Liver (tissue), 8 donors: ENCODE measurements at regions not wholly inside any gene's neighbourhood (a gene's known extent, or its start where the extent isn't known, plus 50 kb on each side); places are given as distances from the start of the nearest gene placed in this dataset.

Experiments
- DNase-seq: peaks from one replicate; pipeline ENCODE4 v3.0.0-alpha.2; 2017; ENCODE audit warnings: low spot score
- H3K27ac ChIP-seq, 2 donors: one replicate each; pipeline ENCODE4 v1.7.0; 2013; ENCODE audit warnings: inconsistent platforms in 2 of 2, low read length in 2 of 2, control low read depth in 1 of 2, low read depth in 1 of 2, mild to moderate bottlenecking in 1 of 2
- H3K27me3 ChIP-seq, 4 donors: one replicate each; pipeline versions ENCODE4 v1.6.1 to v1.7.0; 2013; ENCODE audit warnings: low read length in 3 of 4, inconsistent platforms in 1 of 4, mild to moderate bottlenecking in 1 of 4, moderate library complexity in 1 of 4; ENCODE audit not compliant: control insufficient read depth in 4 of 4, insufficient read depth in 4 of 4
- H3K36me3 ChIP-seq, 4 donors: one replicate each; pipeline versions ENCODE4 v1.6.1 to v1.7.0; 2013; ENCODE audit warnings: low read length in 3 of 4, mild to moderate bottlenecking in 3 of 4, low read depth in 1 of 4, moderate library complexity in 1 of 4; ENCODE audit not compliant: control insufficient read depth in 4 of 4, insufficient read depth in 3 of 4
- H3K4me1 ChIP-seq, 4 donors: one replicate each; pipeline versions ENCODE4 v1.6.1 to v1.7.0; 2013; ENCODE audit warnings: low read length in 3 of 4, mild to moderate bottlenecking in 3 of 4, moderate library complexity in 1 of 4; ENCODE audit not compliant: control insufficient read depth in 4 of 4, insufficient read depth in 4 of 4
- H3K4me3 ChIP-seq, 3 donors: one replicate each; pipeline versions ENCODE4 v1.6.1 to v1.7.0; 2013; ENCODE audit warnings: low read length in 3 of 3, control low read depth in 1 of 3, low read depth in 1 of 3, mild to moderate bottlenecking in 1 of 3
- H3K9ac ChIP-seq, 2 donors: one replicate each; pipeline ENCODE4 v1.7.0; 2013; ENCODE audit warnings: low read length in 2 of 2, mild to moderate bottlenecking in 2 of 2, moderate library complexity in 2 of 2, control low read depth in 1 of 2, low read depth in 1 of 2
- H3K9me3 ChIP-seq, 4 donors: one replicate each; pipeline versions ENCODE4 v1.6.1 to v1.7.0; 2013; ENCODE audit warnings: low read length in 3 of 4; ENCODE audit not compliant: control insufficient read depth in 4 of 4
- ATF3 ChIP-seq: IDR thresholded peaks from 2 replicates; pipeline ENCODE4 v1.6.1; 2016; ENCODE audit warnings: antibody characterized with exemption
- CTCF ChIP-seq: fragments of 150-350 bp; IDR thresholded peaks from 2 replicates; pipeline ENCODE4 v1.5.1; 2017; ENCODE audit warnings: improper control_type of control experiment, low read depth, low read length; ENCODE audit not compliant: missing input control
- EGR1 ChIP-seq, 2 donors: IDR thresholded peaks; 2 replicates each; pipeline ENCODE4 v1.6.1; 2016 to 2018; ENCODE audit warnings: antibody characterized with exemption in 2 of 2, low read depth in 2 of 2
- FOXA1 ChIP-seq: IDR thresholded peaks from 2 replicates; pipeline ENCODE4 v1.6.1; 2016; ENCODE audit warnings: antibody characterized with exemption
- FOXA2 ChIP-seq: IDR thresholded peaks from 2 replicates; pipeline ENCODE4 v1.6.1; 2016; ENCODE audit warnings: antibody characterized with exemption
- GABPA ChIP-seq, 2 donors: IDR thresholded peaks in 1 of 2; conservative IDR thresholded peaks in 1 of 2; 2 replicates each; pipeline ENCODE4 v1.6.1; 2016; ENCODE audit warnings: antibody characterized with exemption in 2 of 2, mild to moderate bottlenecking in 1 of 2, moderate library complexity in 1 of 2
- HNF4A ChIP-seq, 2 donors: conservative IDR thresholded peaks; 2 replicates each; pipeline ENCODE4 v1.6.1; 2016; ENCODE audit warnings: antibody characterized with exemption in 2 of 2, mild to moderate bottlenecking in 2 of 2
- HNF4G ChIP-seq: IDR thresholded peaks from 2 replicates; pipeline ENCODE4 v1.6.1; 2016; ENCODE audit warnings: antibody characterized with exemption
- JUND ChIP-seq, 2 donors: IDR thresholded peaks; 2 replicates each; pipeline ENCODE4 v1.6.1; 2016; ENCODE audit warnings: antibody characterized with exemption in 2 of 2
- MAX ChIP-seq: IDR thresholded peaks from 2 replicates; pipeline ENCODE4 v1.6.1; 2016; ENCODE audit warnings: antibody characterized with exemption
- NR2F2 ChIP-seq: IDR thresholded peaks from 2 replicates; pipeline ENCODE4 v1.6.1; 2016; ENCODE audit warnings: antibody characterized with exemption
- RAD21 ChIP-seq, 2 donors: IDR thresholded peaks; 2 replicates each; pipeline ENCODE4 v1.6.1; 2016; ENCODE audit warnings: antibody characterized with exemption in 2 of 2, mild to moderate bottlenecking in 2 of 2
- REST ChIP-seq: IDR thresholded peaks from 2 replicates; pipeline ENCODE4 v1.6.1; 2016; ENCODE audit warnings: antibody characterized with exemption, mild to moderate bottlenecking
- RXRA ChIP-seq, 2 donors: IDR thresholded peaks; 2 replicates each; pipeline ENCODE4 v1.6.1; 2017 to 2018; ENCODE audit warnings: antibody characterized with exemption in 2 of 2, mild to moderate bottlenecking in 1 of 2
- SP1 ChIP-seq: IDR thresholded peaks from 2 replicates; pipeline ENCODE4 v1.6.1; 2018; ENCODE audit warnings: antibody characterized with exemption, mild to moderate bottlenecking
- TAF1 ChIP-seq: conservative IDR thresholded peaks from 2 replicates; pipeline ENCODE4 v1.6.1; 2016; ENCODE audit warnings: antibody characterized with exemption, mild to moderate bottlenecking
- YY1 ChIP-seq: IDR thresholded peaks from 2 replicates; pipeline ENCODE4 v1.6.1; 2016; ENCODE audit warnings: antibody characterized with exemption, mild to moderate bottlenecking
- ZBTB33 ChIP-seq: IDR thresholded peaks from 2 replicates; pipeline ENCODE4 v1.6.1; 2016; ENCODE audit warnings: antibody characterized with exemption
- WGBS: extraction: QIAGEN DNeasy Blood & Tissue Kit; methylation state at CpG from one replicate; pipeline ENCODE4 v1.1.7; 2013; 5-methylcytosine and 5-hydroxymethylcytosine counted together
- donor health status: healthy.
- donor health status: healthy.
- donor health status: healthy.
- donor health status: healthy.
- donor health status: healthy.

- H3K27ac ChIP-seq, result no peak overlapping the region
- WGBS, result 95% methylated on average over 4 of the region's 4 CpGs
- no peaks in the 10 kb centered on the region for H3K9me3 ChIP-seq
- no peaks in the 10 kb centered on the region for H3K36me3 ChIP-seq
- TF ChIP-seq FOXA1, result no peak
- TF ChIP-seq GABPA (IDR thresholded peaks at IDR 0.05 in 1 of 2, conservative IDR thresholded peaks at IDR 0.05 in 1 of 2), result no peak
- TF ChIP-seq FOXA2, result no peak
- no peak for TF ChIP-seq MAX
- no peak for TF ChIP-seq HNF4G
- TF ChIP-seq RXRA (IDR thresholded peaks at IDR 0.05), result no peak
- TF ChIP-seq EGR1 (IDR thresholded peaks at IDR 0.05; ENCODE audit: low read depth in 2 of 2), result no peak
- TF ChIP-seq TAF1, result no peak
- TF ChIP-seq ZBTB33, result no peak
- no peak for TF ChIP-seq NR2F2
- no peak for TF ChIP-seq JUND (IDR thresholded peaks at IDR 0.05)
- no peak overlapping the region for H3K4me3 ChIP-seq
- DNase-seq, result no peak
- no peak overlapping the region for H3K9ac ChIP-seq
- no peaks in the 10 kb centered on the region for H3K4me1 ChIP-seq
- H3K27me3 ChIP-seq, result no peaks in the 10 kb centered on the region
Measured at GRCh38 chr6:139778106-139778505, 403.7 kb upstream of the CITED2 start.

GRCh38 chr6:139777202-139777970 is 402.9 kb upstream of the CITED2 start:
- Histone ChIP-seq H3K9me3 (no peaks in the 10 kb centered on the region), H3K4me1 (no peaks in the 10 kb centered on the region), H3K9ac (no peak overlapping the region), H3K27me3 (no peaks in the 10 kb centered on the region), H3K36me3 (no peaks in the 10 kb centered on the region), H3K27ac (no peak overlapping the region), H3K4me3 (no peak overlapping the region)
- DNase-seq, result no peak
- WGBS, result 82% methylated on average over 6 of the region's 6 CpGs
- no peak for TF ChIP-seq ATF3
- TF ChIP-seq SP1, result no peak
- no peak for TF ChIP-seq JUND (IDR thresholded peaks at IDR 0.05)
- no peak for TF ChIP-seq FOXA2
- TF ChIP-seq GABPA (IDR thresholded peaks at IDR 0.05 in 1 of 2, conservative IDR thresholded peaks at IDR 0.05 in 1 of 2), result no peak
- no peak for TF ChIP-seq HNF4A (conservative IDR thresholded peaks at IDR 0.05)
- TF ChIP-seq ZBTB33, result no peak
- no peak for TF ChIP-seq EGR1 (IDR thresholded peaks at IDR 0.05; ENCODE audit: low read depth in 2 of 2)
- no peak for TF ChIP-seq FOXA1
- no peak for TF ChIP-seq YY1
- TF ChIP-seq NR2F2, result no peak
- TF ChIP-seq RAD21 (IDR thresholded peaks at IDR 0.05), result no peak
- TF ChIP-seq REST, result no peak
- TF ChIP-seq MAX, result no peak
- no peak for TF ChIP-seq TAF1
- no peak for TF ChIP-seq CTCF
- TF ChIP-seq RXRA (IDR thresholded peaks at IDR 0.05), result no peak
- no peak for TF ChIP-seq HNF4G
